Breast epithelium (tissue), 3 donors: ENCODE measurements at regions not wholly inside any gene's neighbourhood (a gene's known extent, or its start where the extent isn't known, plus 50 kb on each side); places are given as distances from the start of the nearest gene placed in this dataset.

ENCODE experiments used
- POLR2A ChIP-seq: fragments of 450-650 bp; IDR thresholded peaks from one replicate; pipeline ENCODE4 v1.6.1; 2016; ENCODE audit warnings: antibody characterized with exemption, mild to moderate bottlenecking, moderate library complexity
- TF ChIP-seq, protein P1 (sequence below), 3 donors: fragments of 450-650 bp; IDR thresholded peaks; one replicate each; pipeline ENCODE4 v1.5.1; 2016 to 2017; ENCODE audit warnings: antibody characterized with exemption in 3 of 3, mild to moderate bottlenecking in 3 of 3, moderate library complexity in 3 of 3

DNA sequence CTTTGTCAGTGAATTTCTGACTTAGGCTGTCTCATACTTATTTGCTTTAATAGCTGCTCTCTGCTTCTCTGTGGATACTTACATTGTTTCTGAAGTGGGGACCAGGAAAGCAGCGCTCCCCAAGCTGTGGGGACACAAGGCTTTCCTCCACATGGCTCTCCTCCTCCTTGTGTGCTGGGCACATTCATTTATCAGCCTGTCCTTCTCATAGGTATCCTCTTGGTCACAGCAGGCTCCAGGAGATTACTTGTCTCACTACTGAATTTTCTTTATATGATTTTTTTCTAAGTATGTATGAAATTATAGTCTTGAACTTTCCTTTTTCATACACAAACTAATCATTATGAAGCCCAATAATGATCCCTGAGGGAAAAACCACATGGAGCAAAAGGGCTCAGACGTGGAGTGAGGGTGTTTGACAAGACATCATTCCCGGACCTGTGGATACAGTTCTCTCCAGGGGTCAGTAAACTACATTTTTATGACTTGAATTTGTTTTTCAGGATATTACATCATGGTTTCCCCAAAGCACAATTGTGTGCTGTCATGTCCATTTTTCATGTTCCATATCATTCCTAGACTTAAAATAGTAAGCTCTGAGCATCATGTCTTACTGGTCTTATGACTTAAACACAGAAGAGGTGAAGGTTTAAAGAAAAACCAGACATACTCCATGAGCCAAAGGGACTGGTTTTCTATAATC lies 234.5 kb downstream of the PCSK1 start:
- no peak for TF ChIP-seq POLR2A
- TF ChIP-seq, protein P1, sequence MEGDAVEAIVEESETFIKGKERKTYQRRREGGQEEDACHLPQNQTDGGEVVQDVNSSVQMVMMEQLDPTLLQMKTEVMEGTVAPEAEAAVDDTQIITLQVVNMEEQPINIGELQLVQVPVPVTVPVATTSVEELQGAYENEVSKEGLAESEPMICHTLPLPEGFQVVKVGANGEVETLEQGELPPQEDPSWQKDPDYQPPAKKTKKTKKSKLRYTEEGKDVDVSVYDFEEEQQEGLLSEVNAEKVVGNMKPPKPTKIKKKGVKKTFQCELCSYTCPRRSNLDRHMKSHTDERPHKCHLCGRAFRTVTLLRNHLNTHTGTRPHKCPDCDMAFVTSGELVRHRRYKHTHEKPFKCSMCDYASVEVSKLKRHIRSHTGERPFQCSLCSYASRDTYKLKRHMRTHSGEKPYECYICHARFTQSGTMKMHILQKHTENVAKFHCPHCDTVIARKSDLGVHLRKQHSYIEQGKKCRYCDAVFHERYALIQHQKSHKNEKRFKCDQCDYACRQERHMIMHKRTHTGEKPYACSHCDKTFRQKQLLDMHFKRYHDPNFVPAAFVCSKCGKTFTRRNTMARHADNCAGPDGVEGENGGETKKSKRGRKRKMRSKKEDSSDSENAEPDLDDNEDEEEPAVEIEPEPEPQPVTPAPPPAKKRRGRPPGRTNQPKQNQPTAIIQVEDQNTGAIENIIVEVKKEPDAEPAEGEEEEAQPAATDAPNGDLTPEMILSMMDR (IDR thresholded peaks at IDR 0.05) = no peak
